Left ventricle myocardium inferior (tissue), 1 donor: ENCODE measurements at regions not wholly inside any gene's neighbourhood (a gene's known extent, or its start where the extent isn't known, plus 50 kb on each side); places are given as distances from the start of the nearest gene placed in this dataset.

Experiments
- DNase-seq: peaks from one replicate; pipeline ENCODE4 v3.0.0-alpha.2; 2020
- H3K27ac ChIP-seq: fragments of 200-600 bp; replicated peaks from 2 replicates; pipeline ENCODE4 v1.8.0; 2021
- H3K27me3 ChIP-seq: fragments of 200-600 bp; 2 replicates; pipeline ENCODE4 v1.8.0; 2021; ENCODE audit warnings: low read depth
- H3K36me3 ChIP-seq: fragments of 200-600 bp; 2 replicates; pipeline ENCODE4 v1.8.0; 2021
- H3K4me1 ChIP-seq: fragments of 200-600 bp; 2 replicates; pipeline ENCODE4 v1.8.0; 2021
- H3K4me3 ChIP-seq: fragments of 200-600 bp; 2 replicates; pipeline ENCODE4 v1.8.0; 2021; ENCODE audit warnings: mild to moderate bottlenecking, moderate library complexity
- H3K9me3 ChIP-seq: fragments of 200-600 bp; replicated peaks from 2 replicates; pipeline ENCODE4 v1.8.0; 2021
- intact Hi-C: fragments of 100-400 bp; cut with micrococcal nuclease; formaldehyde crosslinking; loops from one replicate; pipeline ENCODE4 v1.11.0; 2022
- TF ChIP-seq, protein P1 (sequence below): fragments of 200-600 bp; IDR thresholded peaks from 2 replicates; pipeline ENCODE4 v1.8.0; 2021; ENCODE audit warnings: antibody characterized with exemption, mild to moderate bottlenecking, borderline replicate concordance
- donor health status: DM: no; HTN: yes; CAD: no; lungs with severe emphysema.

DNA sequence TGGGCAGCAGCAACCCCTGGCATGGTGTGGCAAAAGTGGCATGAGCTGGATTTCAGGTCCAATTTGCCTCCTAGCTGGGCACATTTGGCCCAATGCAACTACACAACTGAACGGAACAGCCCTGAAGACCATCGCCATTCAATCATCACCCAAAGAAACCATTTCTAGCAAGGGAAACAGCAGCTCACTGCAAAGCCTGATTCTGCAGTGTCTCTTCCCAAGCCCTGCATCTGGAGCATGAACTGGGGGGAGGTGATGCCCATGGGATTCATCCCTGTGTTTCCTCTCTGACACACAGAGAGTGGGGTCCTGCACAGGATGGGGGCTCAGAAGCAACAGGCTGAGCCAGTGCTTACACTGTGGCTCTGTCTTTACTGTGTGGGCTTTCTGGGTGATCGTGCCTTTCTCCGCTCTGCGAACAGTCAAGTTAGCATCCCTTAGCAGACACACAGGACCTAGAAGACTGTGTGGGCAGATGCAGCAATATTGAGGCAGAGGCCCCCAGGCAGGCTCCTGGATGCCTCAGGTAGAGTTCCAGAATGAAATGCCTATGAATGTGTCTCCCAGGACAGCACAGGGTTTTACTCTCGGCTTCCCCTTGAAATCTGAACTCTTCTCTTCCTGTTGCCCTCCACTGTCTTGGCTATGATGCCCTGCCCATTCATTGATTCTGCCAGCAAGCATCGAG is 91.1 kb upstream of the ALDH1A3 start:
- Histone ChIP-seq H3K27me3 (peaks cover 53% of the 10 kb centered on the region), H3K36me3 (no peaks in the 10 kb centered on the region), H3K4me3 (no peak overlapping the region), H3K9me3 (no peaks in the 10 kb centered on the region), H3K4me1 (no peaks in the 10 kb centered on the region), H3K27ac (no peak overlapping the region)
- intact Hi-C loops: no loop called here
- TF ChIP-seq, protein P1, sequence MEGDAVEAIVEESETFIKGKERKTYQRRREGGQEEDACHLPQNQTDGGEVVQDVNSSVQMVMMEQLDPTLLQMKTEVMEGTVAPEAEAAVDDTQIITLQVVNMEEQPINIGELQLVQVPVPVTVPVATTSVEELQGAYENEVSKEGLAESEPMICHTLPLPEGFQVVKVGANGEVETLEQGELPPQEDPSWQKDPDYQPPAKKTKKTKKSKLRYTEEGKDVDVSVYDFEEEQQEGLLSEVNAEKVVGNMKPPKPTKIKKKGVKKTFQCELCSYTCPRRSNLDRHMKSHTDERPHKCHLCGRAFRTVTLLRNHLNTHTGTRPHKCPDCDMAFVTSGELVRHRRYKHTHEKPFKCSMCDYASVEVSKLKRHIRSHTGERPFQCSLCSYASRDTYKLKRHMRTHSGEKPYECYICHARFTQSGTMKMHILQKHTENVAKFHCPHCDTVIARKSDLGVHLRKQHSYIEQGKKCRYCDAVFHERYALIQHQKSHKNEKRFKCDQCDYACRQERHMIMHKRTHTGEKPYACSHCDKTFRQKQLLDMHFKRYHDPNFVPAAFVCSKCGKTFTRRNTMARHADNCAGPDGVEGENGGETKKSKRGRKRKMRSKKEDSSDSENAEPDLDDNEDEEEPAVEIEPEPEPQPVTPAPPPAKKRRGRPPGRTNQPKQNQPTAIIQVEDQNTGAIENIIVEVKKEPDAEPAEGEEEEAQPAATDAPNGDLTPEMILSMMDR: no peak
- no peak for DNase-seq

DNA sequence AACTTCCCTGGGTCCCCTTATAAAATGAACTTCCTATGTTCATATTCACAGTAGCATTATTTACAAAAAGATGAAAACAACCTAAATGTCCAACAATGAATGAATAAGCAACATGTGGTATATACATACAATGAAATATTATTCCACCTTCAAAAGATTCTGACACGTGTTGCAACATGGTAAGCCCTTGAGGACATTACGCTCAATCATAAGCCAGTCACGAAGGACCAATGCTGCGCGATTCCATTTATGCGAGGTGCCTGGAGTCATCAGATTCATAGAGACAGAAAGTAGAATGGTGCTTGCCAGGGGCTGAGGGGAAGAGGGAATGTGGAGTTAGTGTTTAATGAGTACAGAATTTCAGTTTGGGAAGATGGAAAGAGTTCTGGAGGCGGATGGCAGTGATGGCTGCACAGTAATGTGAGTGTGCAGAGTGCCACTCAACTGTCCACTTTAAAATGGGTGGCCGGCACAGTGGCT is 88.8 kb upstream of the ALDH1A3 start:
- Histone ChIP-seq H3K36me3 (no peaks in the 10 kb centered on the region), H3K4me3 (no peak overlapping the region), H3K9me3 (no peaks in the 10 kb centered on the region), H3K27ac (no peak overlapping the region), H3K4me1 (no peaks in the 10 kb centered on the region), H3K27me3 (peaks cover 33% of the 10 kb centered on the region)
- intact Hi-C loops: no loop called here
- TF ChIP-seq, protein P1: no peak
- DNase-seq: no peak

DNA sequence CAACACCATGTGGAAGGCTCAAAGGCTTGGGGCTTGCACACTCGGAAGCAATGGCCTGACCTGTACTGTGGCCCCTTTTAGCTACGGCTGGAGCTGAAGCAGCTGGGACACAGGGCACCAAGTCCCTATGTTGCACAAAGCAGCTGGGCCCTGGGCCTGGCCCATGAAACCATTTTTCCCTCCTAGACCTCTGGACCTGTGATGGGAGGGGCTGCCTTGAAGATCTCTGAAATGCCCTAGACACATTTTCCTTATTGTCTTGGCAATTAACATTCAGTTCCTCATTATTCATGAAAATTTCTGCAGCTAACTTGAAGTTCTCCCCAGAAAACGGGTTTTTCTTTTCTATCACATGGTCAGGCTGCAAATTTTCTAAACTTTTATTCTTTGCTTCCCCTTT is 85.6 kb upstream of the ALDH1A3 start:
- no peak for DNase-seq
- H3K27ac ChIP-seq: no peak overlapping the region
- no peaks in the 10 kb centered on the region for H3K4me1 ChIP-seq
- no peaks in the 10 kb centered on the region for H3K36me3 ChIP-seq
- intact Hi-C loops: no loop called here
- H3K9me3 ChIP-seq: peaks cover 7% of the 10 kb centered on the region
- H3K27me3 ChIP-seq: peaks cover 8% of the 10 kb centered on the region
- TF ChIP-seq, protein P1: no peak
- H3K4me3 ChIP-seq: no peak overlapping the region

DNA sequence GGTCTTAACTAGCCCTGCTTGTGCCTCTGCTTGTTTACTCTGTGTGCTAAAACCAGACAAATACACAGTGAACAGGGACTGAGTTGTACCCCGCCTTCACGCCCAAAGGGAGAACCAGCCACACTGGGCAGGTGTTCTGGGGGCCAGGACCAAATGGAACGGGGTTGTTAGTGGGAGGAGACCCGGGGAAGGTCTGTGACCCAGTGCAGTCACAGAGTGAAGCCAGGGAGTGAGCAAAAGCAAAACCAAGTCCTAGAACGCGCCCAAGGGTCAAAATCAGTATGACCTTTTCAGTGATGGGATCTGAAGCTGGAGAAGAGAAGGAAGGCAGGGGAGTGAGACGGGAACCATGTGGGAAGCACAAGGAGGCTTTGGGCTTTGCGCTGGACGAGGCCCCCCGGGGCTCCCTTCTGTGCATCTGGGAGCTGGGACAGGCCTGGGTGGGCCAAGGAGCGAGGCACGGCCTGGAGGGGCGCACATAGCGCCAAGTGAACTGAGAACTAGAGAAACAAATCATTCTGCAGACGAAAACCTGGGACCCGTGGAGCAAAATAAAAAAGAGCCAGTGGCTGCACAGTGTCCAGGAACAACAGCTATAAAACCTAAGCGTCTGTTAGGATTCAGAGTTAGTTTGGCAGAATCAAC is 78.3 kb upstream of the ALDH1A3 start:
- Histone ChIP-seq H3K4me3 (no peak overlapping the region), H3K27ac (no peak overlapping the region), H3K9me3 (peaks cover 20% of the 10 kb centered on the region), H3K36me3 (no peaks in the 10 kb centered on the region), H3K27me3 (peaks cover 7% of the 10 kb centered on the region), H3K4me1 (no peaks in the 10 kb centered on the region)
- TF ChIP-seq, protein P1: no peak
- intact Hi-C loops: no loop called here
- DNase-seq: no peak

DNA sequence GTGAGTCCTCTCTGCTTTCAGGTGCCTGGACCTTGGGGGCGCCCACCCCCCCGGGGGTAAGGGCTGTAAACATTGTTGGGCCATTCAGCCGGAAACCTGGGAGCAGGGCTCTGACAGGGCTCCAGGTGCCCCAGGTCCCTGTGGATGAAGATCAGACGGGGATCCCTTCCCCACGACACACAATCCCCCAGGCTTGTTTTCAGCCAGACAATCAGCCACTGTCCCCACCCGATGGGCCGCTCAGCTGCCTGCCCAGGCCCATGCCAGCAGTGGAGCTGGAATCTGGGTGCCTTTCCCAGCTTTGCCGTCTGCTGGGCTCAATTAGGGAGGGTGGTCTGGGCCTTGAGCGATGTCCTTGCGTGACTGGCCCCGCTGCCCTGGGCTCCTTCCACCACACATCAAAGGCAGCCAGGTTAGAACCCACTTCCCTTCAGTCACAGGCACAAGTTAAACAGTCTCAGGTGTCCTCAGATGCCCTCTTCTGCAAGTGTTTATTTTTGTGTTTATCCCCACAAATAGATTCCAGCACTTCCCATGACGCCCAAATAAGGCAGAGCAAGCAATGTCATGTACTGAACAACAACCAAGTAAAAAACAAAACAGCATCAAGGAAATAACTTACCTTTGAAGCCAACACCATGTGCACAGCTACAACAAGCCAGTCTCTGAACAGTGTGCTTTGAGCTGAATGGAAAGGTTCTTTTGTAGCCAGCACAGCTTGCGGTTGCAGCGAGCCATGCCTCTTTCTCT is 77.0 kb upstream of the ALDH1A3 start:
- intact Hi-C loops: no loop called here
- Histone ChIP-seq H3K27ac (no peak overlapping the region), H3K4me1 (no peaks in the 10 kb centered on the region), H3K4me3 (no peak overlapping the region), H3K9me3 (peaks cover 16% of the 10 kb centered on the region), H3K27me3 (peaks cover 7% of the 10 kb centered on the region), H3K36me3 (no peaks in the 10 kb centered on the region)
- TF ChIP-seq, protein P1: no peak
- DNase-seq: no peak
